Neuronal stem cell (in vitro differentiated cells): ENCODE measurements at regions not wholly inside any gene's neighbourhood (a gene's known extent, or its start where the extent isn't known, plus 50 kb on each side); places are given as distances from the start of the nearest gene placed in this dataset.

Experiments used
- DNase-seq: peaks from one replicate; pipeline ENCODE4 v3.0.0-alpha.2; 2013; ENCODE audit warnings: low spot score
- H2AFZ ChIP-seq: one replicate; pipeline ENCODE4 v1.6.1; 2013; ENCODE audit warnings: mild to moderate bottlenecking, low read length, inconsistent platforms
- H2AK5ac ChIP-seq: 2 replicates; pipeline ENCODE4 v1.6.1; 2013; ENCODE audit warnings: low read depth, mild to moderate bottlenecking, inconsistent platforms, low read length, moderate library complexity, mixed read lengths
- H2BK120ac ChIP-seq: 2 replicates; pipeline ENCODE4 v1.6.1; 2013; ENCODE audit warnings: low read depth, mild to moderate bottlenecking, inconsistent platforms, low read length, moderate library complexity, mixed read lengths
- H2BK12ac ChIP-seq: one replicate; pipeline ENCODE4 v1.6.1; 2013; ENCODE audit warnings: low read length, inconsistent platforms
- H2BK15ac ChIP-seq: 2 replicates; pipeline ENCODE4 v1.6.1; 2013; ENCODE audit warnings: mild to moderate bottlenecking, low read length, inconsistent platforms, mixed read lengths
- H2BK5ac ChIP-seq: one replicate; pipeline ENCODE4 v1.6.1; 2013; ENCODE audit warnings: inconsistent platforms, mild to moderate bottlenecking, low read length, moderate library complexity
- H3K14ac ChIP-seq: one replicate; pipeline ENCODE4 v1.6.1; 2013; ENCODE audit warnings: low read length, inconsistent platforms
- H3K18ac ChIP-seq: 2 replicates; pipeline ENCODE4 v1.6.1; 2013; ENCODE audit warnings: low read length, inconsistent platforms
- H3K23ac ChIP-seq: 2 replicates; pipeline ENCODE4 v1.6.1; 2013; ENCODE audit warnings: low read depth, mild to moderate bottlenecking, mixed read lengths, low read length, inconsistent platforms; ENCODE audit not compliant: poor library complexity
- H3K27ac ChIP-seq: replicated peaks from 3 replicates; pipeline ENCODE4 v1.5.1; 2013; ENCODE audit warnings: low read length, inconsistent platforms
- H3K27me3 ChIP-seq, 3 experiments: 2 replicates each; pipeline ENCODE4 v1.6.1; 2013; ENCODE audit warnings: low read length in 3 of 3, mild to moderate bottlenecking in 2 of 3, inconsistent platforms in 1 of 3, low read depth in 1 of 3, mixed read lengths in 1 of 3, moderate library complexity in 1 of 3; ENCODE audit not compliant: control insufficient read depth in 3 of 3, insufficient read depth in 3 of 3
- H3K36me3 ChIP-seq, 2 donors: replicated peaks in 1 of 2; 2 replicates each; pipeline ENCODE4 v1.6.1; 2013; ENCODE audit warnings: low read length in 2 of 2; ENCODE audit not compliant: control insufficient read depth in 2 of 2, insufficient read depth in 2 of 2
- H3K4ac ChIP-seq: 2 replicates; pipeline ENCODE4 v1.6.1; 2013; ENCODE audit warnings: inconsistent platforms, mild to moderate bottlenecking, low read length, moderate library complexity
- H3K4me1 ChIP-seq, 2 donors: 1 replicate in 1 of 2; 2 replicates in 1 of 2; pipeline ENCODE4 v1.6.1; 2013; ENCODE audit warnings: low read length in 2 of 2, low read depth in 1 of 2; ENCODE audit not compliant: control insufficient read depth in 2 of 2, insufficient read depth in 1 of 2
- H3K4me2 ChIP-seq: one replicate; pipeline ENCODE4 v1.6.1; 2013; ENCODE audit warnings: mild to moderate bottlenecking, low read length, inconsistent platforms; ENCODE audit not compliant: insufficient read depth, poor library complexity, severe bottlenecking
- H3K4me3 ChIP-seq, 2 donors: 2 replicates each; pipeline ENCODE4 v1.5.1; 2013; ENCODE audit warnings: low read length in 2 of 2, mild to moderate bottlenecking in 2 of 2, inconsistent platforms in 1 of 2, moderate library complexity in 1 of 2
- H3K79me1 ChIP-seq: one replicate; pipeline ENCODE4 v1.6.1; 2013; ENCODE audit warnings: low read depth, mild to moderate bottlenecking, inconsistent platforms, low read length, moderate library complexity
- H3K9ac ChIP-seq: one replicate; pipeline ENCODE4 v1.6.1; 2013; ENCODE audit warnings: mild to moderate bottlenecking, low read depth, low read length, inconsistent platforms; ENCODE audit not compliant: poor library complexity
- H3K9me3 ChIP-seq, 2 donors: replicated peaks in 1 of 2; 2 replicates each; pipeline versions ENCODE3 to v1.6.1; 2013; ENCODE audit warnings: low read length in 2 of 2, mild to moderate bottlenecking in 2 of 2, inconsistent platforms in 1 of 2, low read depth in 1 of 2, mixed read lengths in 1 of 2, moderate library complexity in 1 of 2; ENCODE audit not compliant: control insufficient read depth in 2 of 2, insufficient read depth in 1 of 2
- H4K8ac ChIP-seq: one replicate; pipeline ENCODE4 v1.6.1; 2013; ENCODE audit warnings: low read depth, mild to moderate bottlenecking, inconsistent platforms, low read length, moderate library complexity
- H4K91ac ChIP-seq: one replicate; pipeline ENCODE4 v1.6.1; 2013; ENCODE audit warnings: low read length, low read depth, mild to moderate bottlenecking, inconsistent platforms; ENCODE audit not compliant: poor library complexity
- WGBS, 2 donors: extraction: QIAGEN DNeasy Blood & Tissue Kit; methylation state at CpG; one replicate each; pipeline ENCODE4 v1.1.7; 2013; ENCODE audit warnings: missing lambda C conversion rate in 2 of 2, mixed read lengths in 1 of 2; ENCODE audit not compliant: insufficient read length in 2 of 2, insufficient replicate concordance in 1 of 2; ENCODE audit errors: extremely low coverage in 2 of 2; 5-methylcytosine and 5-hydroxymethylcytosine counted together

- Histone ChIP-seq H4K91ac (no peak overlapping the region), H3K9me3 (peaks cover 0 to 2% of the 10 kb centered on the region in 2 donors), H3K14ac (no peak overlapping the region), H3K4me3 (no peak overlapping the region), H3K27ac (no peak overlapping the region), H2AK5ac (no peak overlapping the region), H2BK15ac (no peak overlapping the region), H3K4ac (no peak overlapping the region), H2BK5ac (no peak overlapping the region), H3K36me3 (no peaks in the 10 kb centered on the region), H3K4me1 (no peaks in the 10 kb centered on the region), H3K18ac (no peak overlapping the region), H4K8ac (no peak overlapping the region), H3K4me2 (no peak overlapping the region), H3K9ac (no peak overlapping the region), H2BK120ac (no peak overlapping the region), H3K27me3 (no peaks in the 10 kb centered on the region), H3K79me1 (no peaks in the 10 kb centered on the region), H2BK12ac (no peak overlapping the region), H2AFZ (no peak overlapping the region), H3K23ac (no peak overlapping the region)
- no CpG with 5 or more reads among the region's 2 CpGs for WGBS, 2 donors
- DNase-seq, result no peak
Observed at GRCh38 chr4:11640584-11640983, 211.9 kb upstream of the HS3ST1 start.

- Histone ChIP-seq H2BK120ac (no peak overlapping the region), H3K23ac (no peak overlapping the region), H3K4ac (no peak overlapping the region), H3K4me3 (no peak overlapping the region), H2AK5ac (no peak overlapping the region), H3K79me1 (no peaks in the 10 kb centered on the region), H3K27me3 (no peaks in the 10 kb centered on the region), H3K14ac (no peak overlapping the region), H3K9me3 (peaks cover 0 to 2% of the 10 kb centered on the region in 2 donors), H3K4me2 (no peak overlapping the region), H3K4me1 (no peaks in the 10 kb centered on the region), H2BK15ac (no peak overlapping the region), H3K27ac (no peak overlapping the region), H3K9ac (no peak overlapping the region), H3K18ac (no peak overlapping the region), H4K8ac (no peak overlapping the region), H4K91ac (no peak overlapping the region), H2BK5ac (no peak overlapping the region), H2BK12ac (no peak overlapping the region), H3K36me3 (no peaks in the 10 kb centered on the region), H2AFZ (no peak overlapping the region)
- WGBS, 2 donors, result no CpG with 5 or more reads among the region's 4 CpGs
- DNase-seq, result no peak
Observed at GRCh38 chr4:11636551-11636950, 207.9 kb upstream of the HS3ST1 start.

GRCh38 chr4:11636031-11636430 is 207.3 kb upstream of the HS3ST1 start:
- Histone ChIP-seq H3K14ac (no peak overlapping the region), H2BK12ac (no peak overlapping the region), H2AFZ (no peak overlapping the region), H3K18ac (no peak overlapping the region), H3K79me1 (no peaks in the 10 kb centered on the region), H4K8ac (no peak overlapping the region), H3K4ac (no peak overlapping the region), H3K4me3 (no peak overlapping the region), H3K27ac (no peak overlapping the region), H2AK5ac (no peak overlapping the region), H3K9ac (no peak overlapping the region), H3K23ac (no peak overlapping the region), H3K9me3 (peaks cover 0 to 2% of the 10 kb centered on the region in 2 donors), H2BK120ac (no peak overlapping the region), H3K4me1 (no peaks in the 10 kb centered on the region), H4K91ac (no peak overlapping the region), H3K36me3 (no peaks in the 10 kb centered on the region), H3K4me2 (no peak overlapping the region), H2BK15ac (no peak overlapping the region), H3K27me3 (no peaks in the 10 kb centered on the region), H2BK5ac (no peak overlapping the region)
- WGBS, 2 donors, result no CpG with 5 or more reads among the region's 3 CpGs
- DNase-seq, result no peak

- no peaks in the 10 kb centered on the region for H3K36me3 ChIP-seq
- no peak overlapping the region for H3K18ac ChIP-seq
- H2AK5ac ChIP-seq, result no peak overlapping the region
- no peak overlapping the region for H2BK120ac ChIP-seq
- no peak overlapping the region for H2BK5ac ChIP-seq
- peaks cover 0 to 2% of the 10 kb centered on the region in 2 donors for H3K9me3 ChIP-seq
- no peak overlapping the region for H4K8ac ChIP-seq
- H3K4me1 ChIP-seq, result no peaks in the 10 kb centered on the region
- H2AFZ ChIP-seq, result no peak overlapping the region
- H4K91ac ChIP-seq, result no peak overlapping the region
- no peak overlapping the region for H3K4me2 ChIP-seq
- H3K4me3 ChIP-seq, result no peak overlapping the region
- no peak overlapping the region for H3K27ac ChIP-seq
- no peak overlapping the region for H3K9ac ChIP-seq
- no peak overlapping the region for H2BK12ac ChIP-seq
- H3K14ac ChIP-seq, result no peak overlapping the region
- no CpG with 5 or more reads among the region's 2 CpGs for WGBS, 2 donors
- no peaks in the 10 kb centered on the region for H3K27me3 ChIP-seq
- no peak overlapping the region for H3K4ac ChIP-seq
- no peak for DNase-seq
- H3K23ac ChIP-seq, result no peak overlapping the region
- no peak overlapping the region for H2BK15ac ChIP-seq
- H3K79me1 ChIP-seq, result no peaks in the 10 kb centered on the region
Observed at GRCh38 chr4:11635342-11635741, 206.6 kb upstream of the HS3ST1 start.
